ENCODE measurements at regions not wholly inside any gene's neighbourhood (a gene's known extent, or its start where the extent isn't known, plus 50 kb on each side); places are given as distances from the start of the nearest gene placed in this dataset.

GRCh38 chr2:77629539-77629938 is 107.4 kb upstream of the LRRTM4 start:
- no peak for TF ChIP-seq CTCF (IDR thresholded peaks at IDR 0.05; ENCODE audit: low read length)
- TF ChIP-seq EZH2 (IDR thresholded peaks at IDR 0.05; ENCODE audit: borderline replicate concordance, low read length) = no peak

All from OCI-LY1 (cell line).